Loucy (cell line): ENCODE measurements at regions not wholly inside any gene's neighbourhood (a gene's known extent, or its start where the extent isn't known, plus 50 kb on each side); places are given as distances from the start of the nearest gene placed in this dataset.

Experiments used
- H2AFZ ChIP-seq: fragments of 200-600 bp; sonication (generic); 2 replicates; pipeline ENCODE4 v1.6.0; 2016; ENCODE audit warnings: antibody characterized with exemption, mild to moderate bottlenecking, low read length, moderate library complexity
- H3F3A ChIP-seq: fragments of 200-600 bp; 2 replicates; pipeline ENCODE4 v1.6.0; 2016; ENCODE audit warnings: antibody characterized with exemption, low read depth, mild to moderate bottlenecking
- H3K27me3 ChIP-seq: fragments of 200-600 bp; sonication (generic); 2 replicates; pipeline ENCODE4 v1.6.1; 2014; ENCODE audit warnings: low read length, mild to moderate bottlenecking; ENCODE audit not compliant: insufficient read depth, poor library complexity, severe bottlenecking
- H3K36me3 ChIP-seq: fragments of 200-600 bp; sonication (generic); 2 replicates; pipeline ENCODE4 v1.6.1; 2016; ENCODE audit warnings: low read length; ENCODE audit not compliant: insufficient read depth
- H3K4me1 ChIP-seq: fragments of 200-600 bp; sonication (generic); 2 replicates; pipeline ENCODE4 v1.5.1; 2014; ENCODE audit warnings: low read length, mild to moderate bottlenecking; ENCODE audit not compliant: insufficient read depth, poor library complexity, severe bottlenecking
- H3K4me2 ChIP-seq: fragments of 200-600 bp; sonication (generic); 2 replicates; pipeline ENCODE4 v1.6.0; 2014; ENCODE audit warnings: antibody characterized with exemption, low read length, low read depth, mild to moderate bottlenecking; ENCODE audit not compliant: poor library complexity, severe bottlenecking
- H3K4me3 ChIP-seq: fragments of 200-600 bp; sonication (generic); 2 replicates; pipeline ENCODE4 v1.5.1; 2014; ENCODE audit warnings: low read length, mild to moderate bottlenecking, mixed read lengths; ENCODE audit not compliant: poor library complexity, severe bottlenecking
- H3K79me2 ChIP-seq: fragments of 200-600 bp; sonication (generic); 2 replicates; pipeline ENCODE4 v1.6.1; 2014; ENCODE audit warnings: low read length; ENCODE audit not compliant: insufficient read depth
- H3K9ac ChIP-seq: fragments of 200-600 bp; sonication (generic); 2 replicates; pipeline ENCODE4 v1.6.0; 2014; ENCODE audit warnings: mild to moderate bottlenecking, low read depth, low read length, moderate library complexity; ENCODE audit not compliant: poor library complexity, severe bottlenecking
- H3K9me2 ChIP-seq: fragments of 200-600 bp; sonication (generic); replicated peaks from 2 replicates; pipeline ENCODE4 v1.6.1; 2016; ENCODE audit warnings: low read depth, low read length, mixed read lengths
- H3K9me3 ChIP-seq: fragments of 200-600 bp; sonication (generic); 2 replicates; pipeline ENCODE4 v1.6.1; 2014; ENCODE audit warnings: mild to moderate bottlenecking, antibody characterized with exemption, low read length, low read depth; ENCODE audit not compliant: insufficient read depth
- H4K20me1 ChIP-seq: fragments of 200-600 bp; sonication (generic); 2 replicates; pipeline ENCODE4 v1.6.0; 2014; ENCODE audit warnings: antibody characterized with exemption, low read length, mild to moderate bottlenecking; ENCODE audit not compliant: insufficient read depth, poor library complexity, severe bottlenecking
- CTCF ChIP-seq: fragments of 200-600 bp; sonication (generic); conservative IDR thresholded peaks from 2 replicates; pipeline ENCODE4 v1.5.1; 2014; ENCODE audit warnings: mild to moderate bottlenecking, antibody characterized with exemption, low read length
- EZH2phosphoT487 ChIP-seq: fragments of 200-600 bp; IDR thresholded peaks from 2 replicates; pipeline ENCODE4 v1.6.1; 2018; ENCODE audit warnings: antibody characterized with exemption, mild to moderate bottlenecking, moderate library complexity, borderline replicate concordance

GRCh38 chr3:159657629-159658028, 331.0 kb upstream of the IL12A start:
- TF ChIP-seq EZH2phosphoT487 (no peak), CTCF (no peak)

GRCh38 chr3:159660326-159660725, 328.3 kb upstream of the IL12A start:
- no peaks in the 10 kb centered on the region for H3F3A ChIP-seq
- no peaks in the 10 kb centered on the region for H3K79me2 ChIP-seq
- TF ChIP-seq EZH2phosphoT487 (no peak), CTCF (no peak)
- no peak overlapping the region for H3K4me2 ChIP-seq
- no peak overlapping the region for H3K4me3 ChIP-seq
- no peak overlapping the region for H2AFZ ChIP-seq
- no peaks in the 10 kb centered on the region for H3K4me1 ChIP-seq
- H3K27me3 ChIP-seq, result no peaks in the 10 kb centered on the region
- H4K20me1 ChIP-seq, result no peaks in the 10 kb centered on the region
- no peaks in the 10 kb centered on the region for H3K36me3 ChIP-seq
- H3K9me3 ChIP-seq, result no peaks in the 10 kb centered on the region
- no peak overlapping the region for H3K9ac ChIP-seq
- H3K9me2 ChIP-seq, result no peaks in the 10 kb centered on the region

More at GRCh38 chr3:159657629-159658028, 331.0 kb upstream of the IL12A start:
- Histone ChIP-seq H3K9me2 (no peaks in the 10 kb centered on the region), H3K4me3 (no peak overlapping the region), H3K36me3 (no peaks in the 10 kb centered on the region), H3K9ac (no peak overlapping the region), H3F3A (no peaks in the 10 kb centered on the region), H3K4me2 (no peak overlapping the region), H4K20me1 (no peaks in the 10 kb centered on the region), H2AFZ (no peak overlapping the region), H3K79me2 (no peaks in the 10 kb centered on the region), H3K9me3 (no peaks in the 10 kb centered on the region), H3K27me3 (no peaks in the 10 kb centered on the region), H3K4me1 (no peaks in the 10 kb centered on the region)

- H3K9me2 ChIP-seq, result no peaks in the 10 kb centered on the region
Observed at GRCh38 chr3:159660901-159661300, 327.7 kb upstream of the IL12A start.

More at GRCh38 chr3:159660901-159661300, 327.7 kb upstream of the IL12A start:
- H3K4me2 ChIP-seq, result no peak overlapping the region
- H3K79me2 ChIP-seq, result no peaks in the 10 kb centered on the region
- H3K9ac ChIP-seq, result no peak overlapping the region
- H3K36me3 ChIP-seq, result no peaks in the 10 kb centered on the region
- H3K4me1 ChIP-seq, result no peaks in the 10 kb centered on the region
- H4K20me1 ChIP-seq, result no peaks in the 10 kb centered on the region
- H3K4me3 ChIP-seq, result no peak overlapping the region
- H3K27me3 ChIP-seq, result no peaks in the 10 kb centered on the region
- no peaks in the 10 kb centered on the region for H3K9me3 ChIP-seq
- no peak for TF ChIP-seq CTCF
- TF ChIP-seq EZH2phosphoT487, result no peak
- H2AFZ ChIP-seq, result no peak overlapping the region
- no peaks in the 10 kb centered on the region for H3F3A ChIP-seq
